IMR-90 (cell line): ENCODE measurements at regions not wholly inside any gene's neighbourhood (a gene's known extent, or its start where the extent isn't known, plus 50 kb on each side); places are given as distances from the start of the nearest gene placed in this dataset.

Experiments
- CHD1 ChIP-seq: IDR thresholded peaks from 2 replicates; pipeline ENCODE4 v1.6.1; 2012; ENCODE audit warnings: low read depth, low read length, improper control_type of control experiment
- MAZ ChIP-seq: IDR thresholded peaks from 2 replicates; pipeline ENCODE4 v1.6.1; 2012; ENCODE audit warnings: low read depth, mild to moderate bottlenecking, low read length, improper control_type of control experiment, moderate library complexity, borderline replicate concordance
- POLR2A ChIP-seq: IDR thresholded peaks from 2 replicates; pipeline ENCODE4 v1.6.1; 2012; ENCODE audit warnings: mild to moderate bottlenecking, low read depth, low read length
- RAD21 ChIP-seq: IDR thresholded peaks from 2 replicates; pipeline ENCODE4 v1.6.1; 2012; ENCODE audit warnings: low read length, improper control_type of control experiment
- RCOR1 ChIP-seq: IDR thresholded peaks from 2 replicates; pipeline ENCODE4 v1.6.1; 2012; ENCODE audit warnings: mild to moderate bottlenecking, low read length, improper control_type of control experiment; ENCODE audit not compliant: insufficient replicate concordance
- RFX5 ChIP-seq: IDR thresholded peaks from 2 replicates; pipeline ENCODE4 v1.8.0; 2012; ENCODE audit warnings: low read depth, mild to moderate bottlenecking, low read length, moderate library complexity
- SMC3 ChIP-seq: fragments of 150-350 bp; IDR thresholded peaks from 2 replicates; pipeline ENCODE4 v1.6.1; 2016; ENCODE audit warnings: low read depth, mild to moderate bottlenecking, antibody characterized with exemption, low read length, moderate library complexity
- TF ChIP-seq, protein P1 (sequence below): conservative IDR thresholded peaks from 2 replicates; pipeline ENCODE4 v1.5.1; 2012; ENCODE audit warnings: mild to moderate bottlenecking, low read depth, low read length, improper control_type of control experiment

DNA sequence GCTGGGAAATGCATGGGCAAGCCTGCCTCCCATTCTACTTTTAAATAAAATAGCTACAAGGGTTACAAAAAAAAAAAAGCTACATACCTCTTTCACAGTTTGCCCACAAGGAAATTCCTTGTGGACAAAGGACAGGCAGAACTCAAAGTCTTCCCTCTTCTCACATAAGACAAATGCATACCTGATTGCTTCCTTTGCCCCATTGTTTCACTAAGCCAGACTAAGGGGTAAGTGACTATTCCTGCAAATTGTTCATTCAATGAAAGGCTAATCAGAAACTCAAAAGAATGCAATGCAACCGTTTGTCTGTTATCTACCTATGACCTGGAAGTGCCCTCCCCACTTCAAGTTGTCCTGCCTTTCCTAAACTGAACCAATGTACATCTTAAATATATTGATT is 780.6 kb downstream of the FAM133A start:
- TF ChIP-seq, protein P1, sequence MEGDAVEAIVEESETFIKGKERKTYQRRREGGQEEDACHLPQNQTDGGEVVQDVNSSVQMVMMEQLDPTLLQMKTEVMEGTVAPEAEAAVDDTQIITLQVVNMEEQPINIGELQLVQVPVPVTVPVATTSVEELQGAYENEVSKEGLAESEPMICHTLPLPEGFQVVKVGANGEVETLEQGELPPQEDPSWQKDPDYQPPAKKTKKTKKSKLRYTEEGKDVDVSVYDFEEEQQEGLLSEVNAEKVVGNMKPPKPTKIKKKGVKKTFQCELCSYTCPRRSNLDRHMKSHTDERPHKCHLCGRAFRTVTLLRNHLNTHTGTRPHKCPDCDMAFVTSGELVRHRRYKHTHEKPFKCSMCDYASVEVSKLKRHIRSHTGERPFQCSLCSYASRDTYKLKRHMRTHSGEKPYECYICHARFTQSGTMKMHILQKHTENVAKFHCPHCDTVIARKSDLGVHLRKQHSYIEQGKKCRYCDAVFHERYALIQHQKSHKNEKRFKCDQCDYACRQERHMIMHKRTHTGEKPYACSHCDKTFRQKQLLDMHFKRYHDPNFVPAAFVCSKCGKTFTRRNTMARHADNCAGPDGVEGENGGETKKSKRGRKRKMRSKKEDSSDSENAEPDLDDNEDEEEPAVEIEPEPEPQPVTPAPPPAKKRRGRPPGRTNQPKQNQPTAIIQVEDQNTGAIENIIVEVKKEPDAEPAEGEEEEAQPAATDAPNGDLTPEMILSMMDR: no peak
- TF ChIP-seq RCOR1: no peak
- TF ChIP-seq SMC3: no peak
- TF ChIP-seq RFX5: no peak
- TF ChIP-seq MAZ: no peak
- TF ChIP-seq POLR2A: no peak
- TF ChIP-seq RAD21: no peak
- no peak for TF ChIP-seq CHD1
